ENCODE measurements at regions not wholly inside any gene's neighbourhood (a gene's known extent, or its start where the extent isn't known, plus 50 kb on each side); places are given as distances from the start of the nearest gene placed in this dataset.

DNA sequence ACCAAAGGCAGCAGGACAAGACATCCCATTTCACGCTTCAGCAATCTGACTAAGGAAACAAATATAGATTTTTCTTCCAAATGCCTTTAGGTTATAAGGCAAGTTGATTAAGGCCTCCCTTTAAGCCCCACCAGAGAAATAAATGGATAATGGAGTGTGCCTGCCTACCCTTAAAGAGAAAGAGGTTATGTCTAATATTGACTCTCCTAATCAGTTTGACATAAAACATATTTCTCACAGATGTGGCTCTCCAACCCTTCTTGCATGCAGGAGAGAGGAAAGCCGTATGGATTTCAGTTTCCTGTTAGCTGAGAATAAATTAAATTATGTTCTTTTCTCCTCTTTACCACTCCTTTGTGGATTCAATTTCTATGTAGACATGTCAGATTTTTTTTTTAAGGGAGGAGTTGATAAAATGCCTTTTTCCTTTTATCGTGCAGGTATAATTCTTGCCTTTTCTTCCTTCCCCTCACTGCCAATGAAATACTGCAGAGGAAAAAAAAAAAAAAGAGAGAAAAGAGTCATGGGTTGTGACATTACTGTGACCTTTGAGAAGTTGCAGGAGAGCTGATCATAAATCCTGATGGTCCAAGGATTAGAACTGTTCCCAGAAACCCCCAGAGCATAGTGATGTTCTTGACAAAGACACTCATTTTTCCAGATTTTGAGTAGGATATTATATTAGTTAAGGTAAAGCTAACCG lies 355.3 kb upstream of the SLCO3A1 start:
- no peaks in the 10 kb centered on the region for H3K27me3 ChIP-seq (ENCODE audit: insufficient read depth, low read length)
- H3K36me3 ChIP-seq (ENCODE audit: insufficient read depth, low read length) = no peaks in the 10 kb centered on the region
- no peaks in the 10 kb centered on the region for H4K20me1 ChIP-seq (ENCODE audit: insufficient read depth, low read length)
- H3K9me3 ChIP-seq (ENCODE audit: low read length) = no peaks in the 10 kb centered on the region
- H3K4me2 ChIP-seq (ENCODE audit: low read length) = no peak overlapping the region
- H3F3A ChIP-seq (ENCODE audit: insufficient read depth, low read length) = no peaks in the 10 kb centered on the region
- no peak overlapping the region for H3K4me3 ChIP-seq (ENCODE audit: low read depth, low read length, poor library complexity, severe bottlenecking)
- no peak for TF ChIP-seq EZH2 (IDR thresholded peaks at IDR 0.05; ENCODE audit: borderline replicate concordance, low read length)
- TF ChIP-seq, protein P1, sequence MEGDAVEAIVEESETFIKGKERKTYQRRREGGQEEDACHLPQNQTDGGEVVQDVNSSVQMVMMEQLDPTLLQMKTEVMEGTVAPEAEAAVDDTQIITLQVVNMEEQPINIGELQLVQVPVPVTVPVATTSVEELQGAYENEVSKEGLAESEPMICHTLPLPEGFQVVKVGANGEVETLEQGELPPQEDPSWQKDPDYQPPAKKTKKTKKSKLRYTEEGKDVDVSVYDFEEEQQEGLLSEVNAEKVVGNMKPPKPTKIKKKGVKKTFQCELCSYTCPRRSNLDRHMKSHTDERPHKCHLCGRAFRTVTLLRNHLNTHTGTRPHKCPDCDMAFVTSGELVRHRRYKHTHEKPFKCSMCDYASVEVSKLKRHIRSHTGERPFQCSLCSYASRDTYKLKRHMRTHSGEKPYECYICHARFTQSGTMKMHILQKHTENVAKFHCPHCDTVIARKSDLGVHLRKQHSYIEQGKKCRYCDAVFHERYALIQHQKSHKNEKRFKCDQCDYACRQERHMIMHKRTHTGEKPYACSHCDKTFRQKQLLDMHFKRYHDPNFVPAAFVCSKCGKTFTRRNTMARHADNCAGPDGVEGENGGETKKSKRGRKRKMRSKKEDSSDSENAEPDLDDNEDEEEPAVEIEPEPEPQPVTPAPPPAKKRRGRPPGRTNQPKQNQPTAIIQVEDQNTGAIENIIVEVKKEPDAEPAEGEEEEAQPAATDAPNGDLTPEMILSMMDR (IDR thresholded peaks at IDR 0.05; ENCODE audit: low read length) = no peak
- no peaks in the 10 kb centered on the region for H3K9me2 ChIP-seq (ENCODE audit: low read depth, low read length)
- H3K9ac ChIP-seq (ENCODE audit: low read length) = no peak overlapping the region
- H2AFZ ChIP-seq (ENCODE audit: low read length) = no peak overlapping the region
- H3K79me2 ChIP-seq (ENCODE audit: insufficient read depth, low read length) = no peaks in the 10 kb centered on the region
- H3K27ac ChIP-seq (ENCODE audit: low read depth, low read length, poor library complexity, severe bottlenecking) = no peak overlapping the region
- no peaks in the 10 kb centered on the region for H3K4me1 ChIP-seq (ENCODE audit: insufficient read depth, low read length, severe bottlenecking)

DNA sequence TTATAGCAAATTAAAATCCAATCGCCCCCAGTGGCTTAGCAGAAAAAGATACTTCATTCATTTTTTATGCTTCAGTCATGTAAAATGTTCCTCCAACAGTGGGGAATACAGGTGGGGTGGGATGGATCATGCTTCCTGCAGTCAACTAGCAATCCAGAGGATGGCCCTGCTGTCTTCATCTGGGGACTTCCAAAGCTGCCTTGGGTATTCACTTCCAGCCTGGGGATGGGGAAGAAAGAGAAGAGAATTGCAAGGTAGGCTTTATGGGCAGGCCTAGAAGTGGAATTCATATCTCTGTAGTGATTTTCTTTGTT lies 354.8 kb upstream of the SLCO3A1 start:
- Histone ChIP-seq H3K79me2 (ENCODE audit: insufficient read depth, low read length) (no peaks in the 10 kb centered on the region), H3K9ac (ENCODE audit: low read length) (no peak overlapping the region), H3K9me3 (ENCODE audit: low read length) (no peaks in the 10 kb centered on the region), H3K4me3 (ENCODE audit: low read depth, low read length, poor library complexity, severe bottlenecking) (no peak overlapping the region), H3K4me2 (ENCODE audit: low read length) (no peak overlapping the region), H3K9me2 (ENCODE audit: low read depth, low read length) (no peaks in the 10 kb centered on the region), H4K20me1 (ENCODE audit: insufficient read depth, low read length) (no peaks in the 10 kb centered on the region), H3K27ac (ENCODE audit: low read depth, low read length, poor library complexity, severe bottlenecking) (no peak overlapping the region), H2AFZ (ENCODE audit: low read length) (no peak overlapping the region), H3K36me3 (ENCODE audit: insufficient read depth, low read length) (no peaks in the 10 kb centered on the region), H3K4me1 (ENCODE audit: insufficient read depth, low read length, severe bottlenecking) (no peaks in the 10 kb centered on the region), H3K27me3 (ENCODE audit: insufficient read depth, low read length) (no peaks in the 10 kb centered on the region), H3F3A (ENCODE audit: insufficient read depth, low read length) (no peaks in the 10 kb centered on the region)
- no peak for TF ChIP-seq EZH2 (IDR thresholded peaks at IDR 0.05; ENCODE audit: borderline replicate concordance, low read length)
- TF ChIP-seq, protein P1 (IDR thresholded peaks at IDR 0.05; ENCODE audit: low read length) = no peak

DNA sequence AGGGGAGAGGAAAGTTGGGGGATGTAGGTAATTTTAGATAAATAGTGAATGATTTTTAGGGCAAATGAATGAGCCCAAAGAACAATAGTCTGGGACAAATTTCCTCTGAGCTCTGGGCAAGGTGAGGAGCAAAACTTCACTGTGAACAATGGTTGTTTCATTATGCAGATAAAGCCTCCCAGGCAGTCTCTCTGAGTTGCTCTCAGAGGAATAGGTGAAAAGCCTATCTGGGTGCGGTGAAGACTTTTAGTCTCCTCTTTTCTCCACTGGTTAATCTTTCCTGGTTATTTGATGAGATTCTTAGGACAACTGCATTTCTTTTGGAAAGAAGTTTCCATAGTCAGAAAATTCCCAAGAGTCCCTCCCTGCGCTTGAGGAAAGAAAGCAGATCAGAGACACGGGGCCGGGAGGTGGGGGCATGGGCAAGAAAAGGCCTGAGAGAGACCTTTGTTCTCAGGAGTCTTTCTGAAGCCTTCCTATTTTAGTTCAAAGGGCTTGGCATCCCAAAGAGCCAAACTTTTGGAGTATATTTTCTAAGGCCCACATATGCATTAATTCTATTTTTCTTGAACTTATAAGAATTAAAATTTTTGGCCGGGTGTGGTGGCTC lies 353.6 kb upstream of the SLCO3A1 start:
- TF ChIP-seq EZH2 (IDR thresholded peaks at IDR 0.05; ENCODE audit: borderline replicate concordance, low read length) = no peak
- TF ChIP-seq, protein P1 (IDR thresholded peaks at IDR 0.05; ENCODE audit: low read length) = no peak
- H3K27me3 ChIP-seq (ENCODE audit: insufficient read depth, low read length) = no peaks in the 10 kb centered on the region
- H3K4me2 ChIP-seq (ENCODE audit: low read length) = no peak overlapping the region
- no peaks in the 10 kb centered on the region for H4K20me1 ChIP-seq (ENCODE audit: insufficient read depth, low read length)
- H3K79me2 ChIP-seq (ENCODE audit: insufficient read depth, low read length) = no peaks in the 10 kb centered on the region
- H3K9me3 ChIP-seq (ENCODE audit: low read length) = no peaks in the 10 kb centered on the region
- no peaks in the 10 kb centered on the region for H3K4me1 ChIP-seq (ENCODE audit: insufficient read depth, low read length, severe bottlenecking)
- H3K36me3 ChIP-seq (ENCODE audit: insufficient read depth, low read length) = no peaks in the 10 kb centered on the region
- no peak overlapping the region for H2AFZ ChIP-seq (ENCODE audit: low read length)
- H3F3A ChIP-seq (ENCODE audit: insufficient read depth, low read length) = no peaks in the 10 kb centered on the region
- no peak overlapping the region for H3K9ac ChIP-seq (ENCODE audit: low read length)
- no peaks in the 10 kb centered on the region for H3K9me2 ChIP-seq (ENCODE audit: low read depth, low read length)
- no peak overlapping the region for H3K4me3 ChIP-seq (ENCODE audit: low read depth, low read length, poor library complexity, severe bottlenecking)
- no peak overlapping the region for H3K27ac ChIP-seq (ENCODE audit: low read depth, low read length, poor library complexity, severe bottlenecking)
